Thymus (tissue), 11 donors: ENCODE measurements at regions not wholly inside any gene's neighbourhood (a gene's known extent, or its start where the extent isn't known, plus 50 kb on each side); places are given as distances from the start of the nearest gene placed in this dataset.

Experiments
- DNase-seq, 9 donors: peaks; one replicate each; pipeline ENCODE4 v3.0.0-alpha.2; 2013; ENCODE audit warnings: low spot score in 9 of 9, low read depth in 6 of 9, missing footprints in 1 of 9
- H3K27ac ChIP-seq, 2 donors: one replicate each; pipeline ENCODE4 v1.5.1; 2013; ENCODE audit warnings: control low read depth in 1 of 2, low read depth in 1 of 2, low read length in 1 of 2, mild to moderate bottlenecking in 1 of 2, moderate library complexity in 1 of 2
- H3K27me3 ChIP-seq, 2 donors: one replicate each; pipeline ENCODE4 v1.5.1; 2013; ENCODE audit warnings: low read length in 1 of 2; ENCODE audit not compliant: control insufficient read depth in 2 of 2, insufficient read depth in 1 of 2
- H3K36me3 ChIP-seq, 2 donors: one replicate each; pipeline ENCODE4 v1.5.1; 2013; ENCODE audit warnings: low read length in 1 of 2, mild to moderate bottlenecking in 1 of 2, moderate library complexity in 1 of 2; ENCODE audit not compliant: control insufficient read depth in 2 of 2, insufficient read depth in 2 of 2
- H3K4me1 ChIP-seq, 2 donors: one replicate each; pipeline ENCODE4 v1.5.1; 2013; ENCODE audit warnings: low read length in 2 of 2; ENCODE audit not compliant: control insufficient read depth in 2 of 2, insufficient read depth in 2 of 2
- H3K4me3 ChIP-seq, 2 donors: one replicate each; pipeline ENCODE4 v1.5.1; 2013; ENCODE audit warnings: low read length in 2 of 2, control low read depth in 1 of 2, mild to moderate bottlenecking in 1 of 2
- H3K9me3 ChIP-seq, 2 donors: one replicate each; pipeline ENCODE4 v1.5.1; 2013; ENCODE audit warnings: low read length in 1 of 2, mild to moderate bottlenecking in 1 of 2; ENCODE audit not compliant: control insufficient read depth in 2 of 2, insufficient read depth in 1 of 2
- WGBS: extraction: QIAGEN DNeasy Blood & Tissue Kit; methylation state at CpG from one replicate; pipeline ENCODE4 v1.1.7; 2013; 5-methylcytosine and 5-hydroxymethylcytosine counted together
- donor health status: healthy.

GRCh38 chr11:26229257-26229656, 102.7 kb upstream of the ANO3 start:
- no peak for DNase-seq
- Histone ChIP-seq H3K4me1 (no peaks in the 10 kb centered on the region), H3K27ac (no peak overlapping the region), H3K9me3 (no peaks in the 10 kb centered on the region), H3K36me3 (no peaks in the 10 kb centered on the region), H3K27me3 (no peaks in the 10 kb centered on the region), H3K4me3 (no peak overlapping the region)
- 89% methylated on average over 3 of the region's 3 CpGs for WGBS

- no peak for DNase-seq
- H3K4me3 ChIP-seq, result no peak overlapping the region
- H3K9me3 ChIP-seq, result no peaks in the 10 kb centered on the region
- H3K27ac ChIP-seq, result no peak overlapping the region
- H3K4me1 ChIP-seq, result no peaks in the 10 kb centered on the region
- H3K27me3 ChIP-seq, result no peaks in the 10 kb centered on the region
- H3K36me3 ChIP-seq, result no peaks in the 10 kb centered on the region
Observed at GRCh38 chr11:26229981-26230380, 101.9 kb upstream of the ANO3 start.

GRCh38 chr11:26231252-26231661, 100.7 kb upstream of the ANO3 start:
- Histone ChIP-seq H3K4me1 (no peaks in the 10 kb centered on the region), H3K36me3 (no peaks in the 10 kb centered on the region), H3K4me3 (no peak overlapping the region), H3K27ac (no peak overlapping the region), H3K9me3 (no peaks in the 10 kb centered on the region), H3K27me3 (no peaks in the 10 kb centered on the region)
- 83% methylated on average over 3 of the region's 3 CpGs for WGBS
- no peak for DNase-seq

- Histone ChIP-seq H3K4me3 (no peak overlapping the region), H3K4me1 (no peaks in the 10 kb centered on the region), H3K9me3 (no peaks in the 10 kb centered on the region), H3K36me3 (no peaks in the 10 kb centered on the region), H3K27ac (no peak overlapping the region), H3K27me3 (no peaks in the 10 kb centered on the region)
- WGBS, result 92% methylated on average over 1 of the region's 1 CpG
- no peak for DNase-seq
Observed at GRCh38 chr11:26234451-26234850, 97.5 kb upstream of the ANO3 start.

GRCh38 chr11:26243426-26243825, 88.5 kb upstream of the ANO3 start:
- Histone ChIP-seq H3K9me3 (no peaks in the 10 kb centered on the region), H3K4me3 (no peak overlapping the region), H3K27ac (no peak overlapping the region), H3K4me1 (no peaks in the 10 kb centered on the region), H3K27me3 (no peaks in the 10 kb centered on the region), H3K36me3 (no peaks in the 10 kb centered on the region)
- no peak for DNase-seq

GRCh38 chr11:26244207-26244606, 87.7 kb upstream of the ANO3 start:
- DNase-seq, result no peak
- Histone ChIP-seq H3K27me3 (no peaks in the 10 kb centered on the region), H3K36me3 (no peaks in the 10 kb centered on the region), H3K9me3 (no peaks in the 10 kb centered on the region), H3K4me1 (no peaks in the 10 kb centered on the region), H3K27ac (no peak overlapping the region), H3K4me3 (no peak overlapping the region)
- WGBS, result 85% methylated on average over 2 of the region's 2 CpGs

GRCh38 chr11:26245046-26245445, 86.9 kb upstream of the ANO3 start:
- Histone ChIP-seq H3K27ac (no peak overlapping the region), H3K4me3 (no peak overlapping the region), H3K27me3 (no peaks in the 10 kb centered on the region), H3K36me3 (no peaks in the 10 kb centered on the region), H3K9me3 (no peaks in the 10 kb centered on the region), H3K4me1 (no peaks in the 10 kb centered on the region)
- 93% methylated on average over 1 of the region's 1 CpG for WGBS
- DNase-seq, result no peak

GRCh38 chr11:26247340-26247739, 84.6 kb upstream of the ANO3 start:
- no peaks in the 10 kb centered on the region for H3K4me1 ChIP-seq
- H3K27me3 ChIP-seq, result no peaks in the 10 kb centered on the region
- H3K36me3 ChIP-seq, result no peaks in the 10 kb centered on the region
- no peak for DNase-seq
- H3K27ac ChIP-seq, result no peak overlapping the region
- H3K4me3 ChIP-seq, result no peak overlapping the region
- no peaks in the 10 kb centered on the region for H3K9me3 ChIP-seq

GRCh38 chr11:26248661-26249060, 83.3 kb upstream of the ANO3 start:
- Histone ChIP-seq H3K9me3 (no peaks in the 10 kb centered on the region), H3K27me3 (no peaks in the 10 kb centered on the region), H3K27ac (no peak overlapping the region), H3K4me1 (no peaks in the 10 kb centered on the region), H3K4me3 (no peak overlapping the region), H3K36me3 (no peaks in the 10 kb centered on the region)
- WGBS, result 92% methylated on average over 8 of the region's 8 CpGs
- DNase-seq, result no peak

- H3K27me3 ChIP-seq, result no peaks in the 10 kb centered on the region
- DNase-seq, result no peak
- no peak overlapping the region for H3K27ac ChIP-seq
- H3K36me3 ChIP-seq, result no peaks in the 10 kb centered on the region
- WGBS, result 93% methylated on average over 1 of the region's 1 CpG
- no peaks in the 10 kb centered on the region for H3K9me3 ChIP-seq
- H3K4me3 ChIP-seq, result no peak overlapping the region
- H3K4me1 ChIP-seq, result no peaks in the 10 kb centered on the region
Observed at GRCh38 chr11:26254378-26254777, 77.6 kb upstream of the ANO3 start.
